CD14-positive monocyte (primary cell): ENCODE measurements at regions not wholly inside any gene's neighbourhood (a gene's known extent, or its start where the extent isn't known, plus 50 kb on each side); places are given as distances from the start of the nearest gene placed in this dataset.

ENCODE experiments used
- DNase-seq, 3 donors: peaks; one replicate each; pipeline ENCODE4 v3.0.0-alpha.2; 2011 to 2022
- H2AFZ ChIP-seq: 2 replicates; pipeline ENCODE4 v1.6.0; 2012; ENCODE audit warnings: mild to moderate bottlenecking, low read depth, low read length, inconsistent platforms; ENCODE audit not compliant: insufficient read depth, poor library complexity, severe bottlenecking
- H3K27ac ChIP-seq, 2 donors: 1 replicate in 1 of 2; 2 replicates in 1 of 2; pipeline ENCODE4 v1.5.1; 2012 to 2013; ENCODE audit warnings: low read length in 2 of 2, control low read depth in 1 of 2, inconsistent platforms in 1 of 2, low read depth in 1 of 2, mild to moderate bottlenecking in 1 of 2
- H3K27me3 ChIP-seq, 2 donors: one replicate each; pipeline versions ENCODE4 v1.6.0 to v1.6.1; 2011 to 2013; ENCODE audit warnings: low read length in 2 of 2; ENCODE audit not compliant: control insufficient read depth in 2 of 2, insufficient read depth in 2 of 2
- H3K36me3 ChIP-seq, 2 donors: replicated peaks in 1 of 2; 1 replicate in 1 of 2; 2 replicates in 1 of 2; pipeline versions ENCODE4 v1.5.1 to v1.6.1; 2012 to 2013; ENCODE audit warnings: low read length in 2 of 2, control low read depth in 1 of 2, inconsistent platforms in 1 of 2, mild to moderate bottlenecking in 1 of 2; ENCODE audit not compliant: insufficient read depth in 2 of 2, control insufficient read depth in 1 of 2
- H3K4me1 ChIP-seq, 2 donors: 1 replicate in 1 of 2; 2 replicates in 1 of 2; pipeline versions ENCODE4 v1.5.1 to v1.6.1; 2012 to 2013; ENCODE audit warnings: low read length in 2 of 2, control low read depth in 1 of 2, inconsistent platforms in 1 of 2, mild to moderate bottlenecking in 1 of 2, moderate library complexity in 1 of 2; ENCODE audit not compliant: insufficient read depth in 2 of 2, control insufficient read depth in 1 of 2
- H3K4me2 ChIP-seq: replicated peaks from 2 replicates; pipeline ENCODE3; 2012; ENCODE audit warnings: low read length, moderate library complexity, mild to moderate bottlenecking; ENCODE audit not compliant: poor library complexity, severe bottlenecking; ENCODE audit errors: extremely low read depth
- H3K4me3 ChIP-seq, 3 experiments: fragments of 200-600 bp in 1 of 3; sonication (generic) in 1 of 3; replicated peaks in 1 of 3; 1 replicate in 2 of 3; 2 replicates in 1 of 3; pipeline ENCODE4 v1.5.1; 2011 to 2013; ENCODE audit warnings: low read length in 3 of 3, mild to moderate bottlenecking in 3 of 3, control low read depth in 2 of 3, low read depth in 2 of 3, inconsistent platforms in 1 of 3, moderate library complexity in 1 of 3
- H3K79me2 ChIP-seq: 2 replicates; pipeline ENCODE4 v1.6.0; 2012; ENCODE audit warnings: mild to moderate bottlenecking, control low read depth, inconsistent platforms, low read length, moderate library complexity; ENCODE audit not compliant: insufficient read depth
- H3K9ac ChIP-seq: 2 replicates; pipeline ENCODE4 v1.6.0; 2017; ENCODE audit warnings: low read length, mild to moderate bottlenecking; ENCODE audit not compliant: insufficient read depth, poor library complexity, severe bottlenecking
- H3K9me3 ChIP-seq, 2 donors: replicated peaks in 1 of 2; 1 replicate in 1 of 2; 2 replicates in 1 of 2; pipeline versions ENCODE4 v1.5.1 to v1.6.1; 2012 to 2013; ENCODE audit warnings: low read length in 2 of 2, control low read depth in 1 of 2; ENCODE audit not compliant: control insufficient read depth in 1 of 2, insufficient read depth in 1 of 2
- H4K20me1 ChIP-seq: 2 replicates; pipeline ENCODE4 v1.6.0; 2012; ENCODE audit warnings: mild to moderate bottlenecking, low read length, control low read depth, moderate library complexity; ENCODE audit not compliant: insufficient read depth
- H3K27ac Mint-ChIP-seq, 7 donors: one replicate each; pipeline ENCODE4 v1.8.0; 2020; ENCODE audit warnings: mild to moderate bottlenecking in 7 of 7, mixed read lengths in 7 of 7, moderate library complexity in 6 of 7, inconsistent platforms in 2 of 7
- H3K27me3 Mint-ChIP-seq, 3 donors: one replicate each; pipeline ENCODE4 v1.8.0; 2021 to 2022; ENCODE audit warnings: low read depth in 3 of 3, mild to moderate bottlenecking in 3 of 3, mixed read lengths in 3 of 3, moderate library complexity in 3 of 3, inconsistent platforms in 1 of 3
- H3K36me3 Mint-ChIP-seq, 2 donors: one replicate each; pipeline ENCODE4 v1.8.0; 2020; ENCODE audit warnings: mixed read lengths in 2 of 2, inconsistent platforms in 1 of 2, mild to moderate bottlenecking in 1 of 2
- H3K4me1 Mint-ChIP-seq: one replicate; pipeline ENCODE4 v1.8.0; 2020; ENCODE audit warnings: mild to moderate bottlenecking, mixed read lengths
- H3K4me3 Mint-ChIP-seq, 2 donors: one replicate each; pipeline ENCODE4 v1.8.0; 2020; ENCODE audit warnings: mild to moderate bottlenecking in 2 of 2, mixed read lengths in 2 of 2, moderate library complexity in 1 of 2
- H3K9me3 Mint-ChIP-seq, 7 donors: one replicate each; pipeline ENCODE4 v1.8.0; 2020 to 2022; ENCODE audit warnings: mixed read lengths in 7 of 7, mild to moderate bottlenecking in 6 of 7, moderate library complexity in 6 of 7, inconsistent platforms in 2 of 7
- WGBS: methylation state at CpG from one replicate; pipeline ENCODE4 v1.1.5; 2013; ENCODE audit warnings: missing lambda C conversion rate; ENCODE audit not compliant: insufficient coverage; 5-methylcytosine and 5-hydroxymethylcytosine counted together
- intact Hi-C, 2 donors: fragments of 100-400 bp; cut with micrococcal nuclease; formaldehyde crosslinking; loops; one replicate each; pipeline versions ENCODE4 v1.15.0 to v1.15.1; 2023
- TF ChIP-seq, protein P1 (sequence below): fragments of 200-600 bp; IDR thresholded peaks from one replicate; pipeline ENCODE4 v1.8.0; 2022; ENCODE audit warnings: antibody characterized with exemption, mild to moderate bottlenecking

GRCh38 chr7:106182904-106183303, 70.8 kb upstream of the SYPL1 start:
- no peaks in the 10 kb centered on the region for H3K36me3 ChIP-seq
- intact Hi-C loops = no loop called here
- Mint-ChIP-seq H3K4me1 (no peaks in the 10 kb centered on the region), H3K9me3 (peaks cover 0 to 2% (median 0%) of the 10 kb centered on the region in 7 donors), H3K4me3 (no peak overlapping the region), H3K36me3 (no peaks in the 10 kb centered on the region), H3K27ac (no peak overlapping the region), H3K27me3 (peaks cover 3 to 7% (median 3%) of the 10 kb centered on the region in 3 donors)
- H2AFZ ChIP-seq = no peak overlapping the region
- no peaks in the 10 kb centered on the region for H3K79me2 ChIP-seq
- H3K9me3 ChIP-seq = no peaks in the 10 kb centered on the region
- no CpG with 5 or more reads among the region's 1 CpG for WGBS
- no peak overlapping the region for H3K4me2 ChIP-seq
- H3K27me3 ChIP-seq = no peaks in the 10 kb centered on the region
- no peak overlapping the region for H3K4me3 ChIP-seq
- TF ChIP-seq, protein P1, sequence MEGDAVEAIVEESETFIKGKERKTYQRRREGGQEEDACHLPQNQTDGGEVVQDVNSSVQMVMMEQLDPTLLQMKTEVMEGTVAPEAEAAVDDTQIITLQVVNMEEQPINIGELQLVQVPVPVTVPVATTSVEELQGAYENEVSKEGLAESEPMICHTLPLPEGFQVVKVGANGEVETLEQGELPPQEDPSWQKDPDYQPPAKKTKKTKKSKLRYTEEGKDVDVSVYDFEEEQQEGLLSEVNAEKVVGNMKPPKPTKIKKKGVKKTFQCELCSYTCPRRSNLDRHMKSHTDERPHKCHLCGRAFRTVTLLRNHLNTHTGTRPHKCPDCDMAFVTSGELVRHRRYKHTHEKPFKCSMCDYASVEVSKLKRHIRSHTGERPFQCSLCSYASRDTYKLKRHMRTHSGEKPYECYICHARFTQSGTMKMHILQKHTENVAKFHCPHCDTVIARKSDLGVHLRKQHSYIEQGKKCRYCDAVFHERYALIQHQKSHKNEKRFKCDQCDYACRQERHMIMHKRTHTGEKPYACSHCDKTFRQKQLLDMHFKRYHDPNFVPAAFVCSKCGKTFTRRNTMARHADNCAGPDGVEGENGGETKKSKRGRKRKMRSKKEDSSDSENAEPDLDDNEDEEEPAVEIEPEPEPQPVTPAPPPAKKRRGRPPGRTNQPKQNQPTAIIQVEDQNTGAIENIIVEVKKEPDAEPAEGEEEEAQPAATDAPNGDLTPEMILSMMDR = no peak
- H3K4me1 ChIP-seq = no peaks in the 10 kb centered on the region
- DNase-seq = no peak
- no peak overlapping the region for H3K9ac ChIP-seq
- H4K20me1 ChIP-seq = no peaks in the 10 kb centered on the region
- no peak overlapping the region for H3K27ac ChIP-seq

DNA sequence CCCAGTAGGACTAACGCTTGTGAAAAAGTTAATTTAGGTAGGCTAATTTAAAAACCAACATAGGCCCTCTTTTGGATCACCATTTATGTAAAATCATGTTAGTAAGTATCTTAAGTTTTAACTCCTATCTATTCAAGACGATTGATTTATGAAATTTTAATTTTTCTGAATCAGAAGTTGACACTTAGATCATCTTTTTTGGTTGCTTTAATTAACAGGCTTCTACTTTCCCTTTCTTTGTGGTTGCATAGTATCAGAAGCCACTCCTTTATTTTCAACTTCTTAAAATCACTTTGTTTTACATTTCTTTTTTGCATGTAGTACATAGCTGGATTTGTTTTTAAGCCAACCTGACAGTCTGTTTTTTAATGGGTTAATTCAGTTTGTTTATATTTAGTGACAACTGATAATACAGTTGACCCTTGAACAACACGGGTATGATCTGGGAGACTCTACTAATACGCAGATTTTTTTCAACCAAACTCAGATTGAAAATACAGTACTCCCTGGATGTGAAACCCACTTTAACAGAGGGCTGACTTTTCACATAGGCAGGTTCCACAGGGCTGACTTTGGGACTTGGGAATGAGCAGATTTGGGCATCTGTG, 69.7 kb upstream of the SYPL1 start:
- intact Hi-C loops = no loop called here
- Histone ChIP-seq H3K4me3 (no peak overlapping the region), H3K79me2 (no peaks in the 10 kb centered on the region), H2AFZ (no peak overlapping the region), H4K20me1 (no peaks in the 10 kb centered on the region), H3K36me3 (no peaks in the 10 kb centered on the region), H3K4me2 (no peak overlapping the region), H3K9me3 (no peaks in the 10 kb centered on the region), H3K27ac (no peak overlapping the region), H3K27me3 (no peaks in the 10 kb centered on the region), H3K4me1 (no peaks in the 10 kb centered on the region), H3K9ac (no peak overlapping the region)
- peaks cover 2% of the 10 kb centered on the region for H3K4me1 Mint-ChIP-seq
- no peaks in the 10 kb centered on the region for H3K36me3 Mint-ChIP-seq
- H3K9me3 Mint-ChIP-seq = peaks cover 0 to 4% (median 0%) of the 10 kb centered on the region in 7 donors
- no CpG with 5 or more reads among the region's 4 CpGs for WGBS
- H3K4me3 Mint-ChIP-seq = no peak overlapping the region
- DNase-seq = no peak
- no peak overlapping the region for H3K27ac Mint-ChIP-seq
- peaks cover 0 to 5% (median 1%) of the 10 kb centered on the region in 3 donors for H3K27me3 Mint-ChIP-seq
- TF ChIP-seq, protein P1 = no peak
